Thymus (tissue), 11 donors: ENCODE measurements at regions not wholly inside any gene's neighbourhood (a gene's known extent, or its start where the extent isn't known, plus 50 kb on each side); places are given as distances from the start of the nearest gene placed in this dataset.

Source experiments
- DNase-seq, 9 donors: peaks; one replicate each; pipeline ENCODE4 v3.0.0-alpha.2; 2013; ENCODE audit warnings: low spot score in 9 of 9, low read depth in 6 of 9, missing footprints in 1 of 9
- H3K27ac ChIP-seq, 2 donors: one replicate each; pipeline ENCODE4 v1.5.1; 2013; ENCODE audit warnings: control low read depth in 1 of 2, low read depth in 1 of 2, low read length in 1 of 2, mild to moderate bottlenecking in 1 of 2, moderate library complexity in 1 of 2
- H3K27me3 ChIP-seq, 2 donors: one replicate each; pipeline ENCODE4 v1.5.1; 2013; ENCODE audit warnings: low read length in 1 of 2; ENCODE audit not compliant: control insufficient read depth in 2 of 2, insufficient read depth in 1 of 2
- H3K36me3 ChIP-seq, 2 donors: one replicate each; pipeline ENCODE4 v1.5.1; 2013; ENCODE audit warnings: low read length in 1 of 2, mild to moderate bottlenecking in 1 of 2, moderate library complexity in 1 of 2; ENCODE audit not compliant: control insufficient read depth in 2 of 2, insufficient read depth in 2 of 2
- H3K4me1 ChIP-seq, 2 donors: one replicate each; pipeline ENCODE4 v1.5.1; 2013; ENCODE audit warnings: low read length in 2 of 2; ENCODE audit not compliant: control insufficient read depth in 2 of 2, insufficient read depth in 2 of 2
- H3K4me3 ChIP-seq, 2 donors: one replicate each; pipeline ENCODE4 v1.5.1; 2013; ENCODE audit warnings: low read length in 2 of 2, control low read depth in 1 of 2, mild to moderate bottlenecking in 1 of 2
- H3K9me3 ChIP-seq, 2 donors: one replicate each; pipeline ENCODE4 v1.5.1; 2013; ENCODE audit warnings: low read length in 1 of 2, mild to moderate bottlenecking in 1 of 2; ENCODE audit not compliant: control insufficient read depth in 2 of 2, insufficient read depth in 1 of 2
- WGBS: extraction: QIAGEN DNeasy Blood & Tissue Kit; methylation state at CpG from one replicate; pipeline ENCODE4 v1.1.7; 2013; 5-methylcytosine and 5-hydroxymethylcytosine counted together
- donor health status: healthy.

- Histone ChIP-seq H3K36me3 (no peaks in the 10 kb centered on the region), H3K27ac (no peak overlapping the region), H3K4me1 (no peaks in the 10 kb centered on the region), H3K4me3 (no peak overlapping the region), H3K9me3 (peaks cover 0 to 4% of the 10 kb centered on the region in 2 donors), H3K27me3 (no peaks in the 10 kb centered on the region)
- no peak for DNase-seq
- WGBS: 87% methylated on average over 8 of the region's 8 CpGs
These were observed 435.7 kb downstream of the RAPGEF2 start for GRCh38 chr4:159538556-159538955.

- Histone ChIP-seq H3K36me3 (no peaks in the 10 kb centered on the region), H3K27me3 (no peaks in the 10 kb centered on the region), H3K4me3 (no peak overlapping the region), H3K9me3 (no peaks in the 10 kb centered on the region), H3K4me1 (no peaks in the 10 kb centered on the region), H3K27ac (no peak overlapping the region)
- DNase-seq: no peak
These were observed 437.2 kb downstream of the RAPGEF2 start for GRCh38 chr4:159540038-159540437.

- Histone ChIP-seq H3K4me1 (no peaks in the 10 kb centered on the region), H3K27me3 (no peaks in the 10 kb centered on the region), H3K4me3 (no peak overlapping the region), H3K27ac (no peak overlapping the region), H3K9me3 (no peaks in the 10 kb centered on the region), H3K36me3 (no peaks in the 10 kb centered on the region)
- DNase-seq: no peak
- 73% methylated on average over 4 of the region's 4 CpGs for WGBS
These were observed 437.6 kb downstream of the RAPGEF2 start for GRCh38 chr4:159540501-159540900.

- Histone ChIP-seq H3K27ac (no peak overlapping the region), H3K36me3 (no peaks in the 10 kb centered on the region), H3K4me1 (no peaks in the 10 kb centered on the region), H3K4me3 (no peak overlapping the region), H3K27me3 (no peaks in the 10 kb centered on the region), H3K9me3 (no peaks in the 10 kb centered on the region)
- WGBS: 86% methylated on average over 2 of the region's 2 CpGs
- no peak for DNase-seq
These were observed 438.3 kb downstream of the RAPGEF2 start for GRCh38 chr4:159541143-159541542.

GRCh38 chr4:159542296-159542695 lies 439.4 kb downstream of the RAPGEF2 start:
- WGBS: 41% methylated on average over 1 of the region's 1 CpG

GRCh38 chr4:159543831-159544230 lies 441.0 kb downstream of the RAPGEF2 start:
- no peak overlapping the region for H3K4me3 ChIP-seq
- no peaks in the 10 kb centered on the region for H3K36me3 ChIP-seq
- H3K27me3 ChIP-seq: no peaks in the 10 kb centered on the region
- H3K27ac ChIP-seq: no peak overlapping the region
- no peak for DNase-seq
- 83% methylated on average over 5 of the region's 5 CpGs for WGBS
- no peaks in the 10 kb centered on the region for H3K4me1 ChIP-seq
- H3K9me3 ChIP-seq: no peaks in the 10 kb centered on the region

More at GRCh38 chr4:159542296-159542695, 439.4 kb downstream of the RAPGEF2 start:
- no peak for DNase-seq
- Histone ChIP-seq H3K4me3 (no peak overlapping the region), H3K4me1 (no peaks in the 10 kb centered on the region), H3K9me3 (no peaks in the 10 kb centered on the region), H3K27ac (no peak overlapping the region), H3K27me3 (no peaks in the 10 kb centered on the region), H3K36me3 (no peaks in the 10 kb centered on the region)

GRCh38 chr4:159545556-159545955 lies 442.7 kb downstream of the RAPGEF2 start:
- no peaks in the 10 kb centered on the region for H3K27me3 ChIP-seq
- DNase-seq: no peak
- 94% methylated on average over 2 of the region's 2 CpGs for WGBS
- H3K4me1 ChIP-seq: no peaks in the 10 kb centered on the region
- H3K4me3 ChIP-seq: no peak overlapping the region
- H3K9me3 ChIP-seq: no peaks in the 10 kb centered on the region
- H3K27ac ChIP-seq: no peak overlapping the region
- H3K36me3 ChIP-seq: no peaks in the 10 kb centered on the region

GRCh38 chr4:159547645-159548308 lies 444.9 kb downstream of the RAPGEF2 start:
- H3K27me3 ChIP-seq: no peaks in the 10 kb centered on the region
- WGBS: 98% methylated on average over 1 of the region's 1 CpG
- H3K4me3 ChIP-seq: no peak overlapping the region
- DNase-seq: no peak
- H3K27ac ChIP-seq: no peak overlapping the region
- no peaks in the 10 kb centered on the region for H3K36me3 ChIP-seq
- H3K4me1 ChIP-seq: no peaks in the 10 kb centered on the region
- no peaks in the 10 kb centered on the region for H3K9me3 ChIP-seq

- Histone ChIP-seq H3K4me3 (no peak overlapping the region), H3K9me3 (no peaks in the 10 kb centered on the region), H3K27me3 (no peaks in the 10 kb centered on the region), H3K4me1 (no peaks in the 10 kb centered on the region), H3K36me3 (no peaks in the 10 kb centered on the region), H3K27ac (no peak overlapping the region)
- 94% methylated on average over 2 of the region's 2 CpGs for WGBS
- DNase-seq: no peak
These were observed 446.2 kb downstream of the RAPGEF2 start for GRCh38 chr4:159549098-159549518.
